H1 (cell line): ENCODE measurements at regions not wholly inside any gene's neighbourhood (a gene's known extent, or its start where the extent isn't known, plus 50 kb on each side); places are given as distances from the start of the nearest gene placed in this dataset.

Experiments used
- CTCF ChIA-PET: fragments of 300-600 bp; sonication (Branson Sonifier 250); formaldehyde crosslinking; loops from one replicate; lab custom pipeline; 2021; ENCODE audit not compliant: partially characterized antibody; lab: Charles Lee
- POLR2A ChIA-PET: fragments of 300-600 bp; sonication (Branson Sonifier 250); formaldehyde crosslinking; loops from one replicate; lab custom pipeline; 2021; ENCODE audit warnings: inconsistent platforms; ENCODE audit not compliant: partially characterized antibody; lab: Charles Lee
- DNase-seq, 2 experiments: peaks; one replicate each; pipeline versions ENCODE4 v3.0.0 to v3.0.0-alpha.2; 2010 to 2022; ENCODE audit warnings: low spot score in 2 of 2, low read depth in 1 of 2, mixed read lengths in 1 of 2
- FAIRE-seq: peaks from 2 replicates; lab custom pipeline; 2011; peaks lifted over from hg19 to GRCh38; lab: Jason Lieb, UNC
- H2AFZ ChIP-seq: 2 replicates; pipeline ENCODE4 v1.8.1; 2012; ENCODE audit warnings: low read length, inconsistent platforms
- H2AK5ac ChIP-seq: 2 replicates; pipeline ENCODE4 v1.6.1; 2013; ENCODE audit warnings: low read depth, low read length
- H2BK120ac ChIP-seq: replicated peaks from 2 replicates; pipeline ENCODE3; 2013; ENCODE audit warnings: low read depth, low read length, inconsistent platforms
- H2BK12ac ChIP-seq: 2 replicates; pipeline ENCODE4 v1.6.1; 2013; ENCODE audit warnings: low read depth, low read length
- H2BK15ac ChIP-seq: 2 replicates; pipeline ENCODE4 v1.6.1; 2013; ENCODE audit warnings: low read length
- H2BK20ac ChIP-seq: 2 replicates; pipeline ENCODE4 v1.6.1; 2013; ENCODE audit warnings: low read length
- H2BK5ac ChIP-seq: 2 replicates; pipeline ENCODE4 v1.6.1; 2013; ENCODE audit warnings: low read depth, low read length
- H3K14ac ChIP-seq: 2 replicates; pipeline ENCODE4 v1.6.1; 2013; ENCODE audit warnings: inconsistent platforms; ENCODE audit not compliant: insufficient read length
- H3K18ac ChIP-seq: 2 replicates; pipeline ENCODE4 v1.6.1; 2013; ENCODE audit warnings: low read length; ENCODE audit errors: extremely low read depth
- H3K23ac ChIP-seq: 2 replicates; pipeline ENCODE4 v1.6.1; 2013; ENCODE audit warnings: inconsistent platforms; ENCODE audit not compliant: insufficient read length
- H3K23me2 ChIP-seq: 2 replicates; pipeline ENCODE4 v1.6.1; 2013; ENCODE audit warnings: low read depth, low read length
- H3K27ac ChIP-seq: 2 replicates; pipeline ENCODE4 v1.6.1; 2011; ENCODE audit warnings: low read depth, low read length, inconsistent platforms
- H3K27me3 ChIP-seq, 4 experiments: replicated peaks in 1 of 4; 1 replicate in 1 of 4; 2 replicates in 3 of 4; pipeline versions ENCODE4 v1.6.1 to v1.8.1; 2011 to 2013; ENCODE audit warnings: low read length in 3 of 4, mild to moderate bottlenecking in 3 of 4, inconsistent platforms in 2 of 4, mixed read lengths in 2 of 4, moderate library complexity in 1 of 4; ENCODE audit not compliant: control insufficient read depth in 3 of 4, insufficient read depth in 3 of 4; ENCODE audit errors: extremely low read depth in 1 of 4
- H3K36me3 ChIP-seq, 4 experiments: 2 replicates each; pipeline versions ENCODE4 v1.6.1 to v1.8.1; 2011 to 2013; ENCODE audit warnings: mild to moderate bottlenecking in 4 of 4, low read length in 3 of 4, moderate library complexity in 2 of 4, control low read depth in 1 of 4, inconsistent platforms in 1 of 4; ENCODE audit not compliant: insufficient read depth in 4 of 4, control insufficient read depth in 2 of 4
- H3K4ac ChIP-seq: replicated peaks from 2 replicates; pipeline ENCODE3; 2013; ENCODE audit warnings: low read length, low read depth, mixed read lengths, inconsistent platforms; ENCODE audit not compliant: insufficient read length
- H3K4me1 ChIP-seq, 4 experiments: replicated peaks in 1 of 4; 1 replicate in 1 of 4; 2 replicates in 3 of 4; pipeline versions ENCODE4 v1.6.1 to v1.8.1; 2011 to 2013; ENCODE audit warnings: low read length in 3 of 4, inconsistent platforms in 2 of 4, mixed read lengths in 1 of 4; ENCODE audit not compliant: insufficient read depth in 4 of 4, control insufficient read depth in 3 of 4
- H3K4me2 ChIP-seq, 2 experiments: 2 replicates each; pipeline versions ENCODE4 v1.6.1 to v1.8.1; 2011 to 2013; ENCODE audit warnings: low read depth in 2 of 2, low read length in 2 of 2, control low read depth in 1 of 2, inconsistent platforms in 1 of 2, mild to moderate bottlenecking in 1 of 2; ENCODE audit not compliant: insufficient read depth in 1 of 2
- H3K4me3 ChIP-seq, 4 experiments: fragments of 200-600, 300-600 bp in 1 of 4; sonication (generic), shearing (Covaris generic), sonication (Bioruptor Twin) in 1 of 4; 2 replicates each; pipeline versions ENCODE4 v1.5.1 to v1.8.1; 2011 to 2016; ENCODE audit warnings: low read length in 4 of 4, low read depth in 3 of 4, control low read depth in 2 of 4, inconsistent platforms in 2 of 4, mild to moderate bottlenecking in 2 of 4, mixed read lengths in 1 of 4, moderate library complexity in 1 of 4; ENCODE audit not compliant: insufficient read depth in 2 of 4; ENCODE audit errors: extremely low read depth in 1 of 4
- H3K56ac ChIP-seq: replicated peaks from 2 replicates; pipeline ENCODE3; 2013; ENCODE audit warnings: low read depth, mild to moderate bottlenecking, mixed read lengths, low read length, inconsistent platforms; ENCODE audit not compliant: insufficient read length
- H3K79me1 ChIP-seq: 2 replicates; pipeline ENCODE4 v1.6.1; 2013; ENCODE audit warnings: low read depth, low read length, control low read depth
- H3K79me2 ChIP-seq, 2 experiments: 2 replicates each; pipeline versions ENCODE4 v1.6.1 to v1.8.1; 2012 to 2013; ENCODE audit warnings: low read length in 2 of 2, mild to moderate bottlenecking in 2 of 2, inconsistent platforms in 1 of 2; ENCODE audit not compliant: insufficient read depth in 2 of 2, control insufficient read depth in 1 of 2
- H3K9ac ChIP-seq, 4 experiments: replicated peaks in 1 of 4; 1 replicate in 1 of 4; 2 replicates in 3 of 4; pipeline versions ENCODE4 v1.6.1 to v1.8.1; 2011 to 2013; ENCODE audit warnings: low read depth in 3 of 4, low read length in 3 of 4, control low read depth in 2 of 4, mild to moderate bottlenecking in 2 of 4, moderate library complexity in 2 of 4, inconsistent platforms in 1 of 4; ENCODE audit errors: extremely low read depth in 1 of 4
- H3K9me3 ChIP-seq, 2 experiments: 2 replicates each; pipeline versions ENCODE4 v1.6.1 to v1.8.1; 2012 to 2013; ENCODE audit warnings: mild to moderate bottlenecking in 2 of 2, moderate library complexity in 2 of 2, control low read depth in 1 of 2, inconsistent platforms in 1 of 2, low read depth in 1 of 2, low read length in 1 of 2, mixed read lengths in 1 of 2; ENCODE audit not compliant: insufficient read depth in 2 of 2
- H4K20me1 ChIP-seq, 2 experiments: replicated peaks in 1 of 2; 2 replicates each; pipeline versions ENCODE3 to v1.8.1; 2011 to 2013; ENCODE audit warnings: inconsistent platforms in 2 of 2, low read length in 2 of 2, mild to moderate bottlenecking in 1 of 2; ENCODE audit not compliant: insufficient read depth in 2 of 2, control insufficient read depth in 1 of 2
- H4K5ac ChIP-seq: 2 replicates; pipeline ENCODE4 v1.6.1; 2013; ENCODE audit warnings: low read length, low read depth, mixed read lengths, inconsistent platforms; ENCODE audit not compliant: insufficient read length
- H4K8ac ChIP-seq: 2 replicates; pipeline ENCODE4 v1.8.0; 2013; ENCODE audit warnings: mild to moderate bottlenecking, moderate library complexity, low read length, inconsistent platforms; ENCODE audit not compliant: insufficient read depth; ENCODE audit errors: extremely low read depth
- H4K91ac ChIP-seq: replicated peaks from 2 replicates; pipeline ENCODE3; 2013; ENCODE audit warnings: low read length, mixed read lengths, inconsistent platforms; ENCODE audit not compliant: insufficient read length
- NANOG ChIP-seq: IDR thresholded peaks from 2 replicates; pipeline ENCODE4 v1.6.1; 2011; ENCODE audit warnings: low read length, low read depth, mild to moderate bottlenecking, inconsistent platforms; ENCODE audit not compliant: insufficient read depth, poor library complexity, severe bottlenecking
- RXRA ChIP-seq: IDR thresholded peaks from 2 replicates; pipeline ENCODE4 v1.6.1; 2011; ENCODE audit warnings: low read depth, mild to moderate bottlenecking, low read length, moderate library complexity; ENCODE audit not compliant: insufficient read depth
- SP2 ChIP-seq: IDR thresholded peaks from 2 replicates; pipeline ENCODE4 v1.6.1; 2012; ENCODE audit warnings: mild to moderate bottlenecking, low read length, inconsistent platforms
- WGBS, 2 experiments: shearing (Covaris generic) in 1 of 2; methylation state at CpG; one replicate each; pipeline versions ENCODE4 v1.1.6 to v1.1.7; 2013 to 2015; ENCODE audit warnings: low lambda C conversion rate in 2 of 2, mixed read lengths in 2 of 2, inconsistent platforms in 1 of 2, low coverage in 1 of 2, missing lambda C conversion rate in 1 of 2; ENCODE audit not compliant: insufficient replicate concordance in 2 of 2, insufficient coverage in 1 of 2, insufficient read length in 1 of 2; ENCODE audit errors: extremely low coverage in 1 of 2, missing lambda C conversion rate in 1 of 2; 5-methylcytosine and 5-hydroxymethylcytosine counted together
- TF ChIP-seq, protein P1 (sequence below), 3 experiments: IDR thresholded peaks; 1 replicate in 2 of 3; 2 replicates in 1 of 3; pipeline versions ENCODE4 v1.5.1 to v1.6.1; 2011; ENCODE audit warnings: low read length in 3 of 3, mild to moderate bottlenecking in 3 of 3, inconsistent platforms in 2 of 3, low read depth in 1 of 3, moderate library complexity in 1 of 3; ENCODE audit not compliant: insufficient read depth in 1 of 3; ENCODE audit errors: control extremely low read depth in 1 of 3

GRCh38 chr20:56926501-56926900 is 297.4 kb downstream of the TFAP2C start:
- Histone ChIP-seq H3K27ac (no peak overlapping the region), H3K4ac (no peak overlapping the region), H2AFZ (no peak overlapping the region), H3K56ac (no peak overlapping the region), H3K4me2 (peak overlapping the region in 1 of 2 experiments; percentile 79; a peak in 1 of 4 replicates), H4K8ac (no peak overlapping the region), H2BK20ac (no peak overlapping the region), H4K5ac (no peak overlapping the region), H3K4me1 (peaks cover 1 to 27% (median 17%) of the 10 kb centered on the region in 4 experiments; a peak in 6 of 7 replicates), H4K91ac (no peak overlapping the region), H4K20me1 (peaks cover 0 to 3% of the 10 kb centered on the region in 2 experiments), H3K4me3 (no peak overlapping the region), H2BK5ac (no peak overlapping the region), H2BK12ac (no peak overlapping the region), H3K36me3 (no peaks in the 10 kb centered on the region), H3K79me2 (no peaks in the 10 kb centered on the region), H2AK5ac (no peak overlapping the region), H3K14ac (no peak overlapping the region), H3K9ac (no peak overlapping the region), H3K79me1 (no peaks in the 10 kb centered on the region), H3K27me3 (peaks cover 17 to 50% (median 45%) of the 10 kb centered on the region in 4 experiments), H3K18ac (no peak overlapping the region), H2BK15ac (no peak overlapping the region), H3K23me2 (peaks cover 6% of the 10 kb centered on the region; the same call in 1 of the 2 replicates), H3K23ac (no peak overlapping the region), H3K9me3 (no peaks in the 10 kb centered on the region), H2BK120ac (no peak overlapping the region)
- ChIA-PET POLR2A (no interaction called here), CTCF (interaction anchor here (1.3 to 1.8 kb wide), 2 partner anchors 31 to 83 kb away, joined by 4 to 8 read pairs; no protein-coding TSS in a partner anchor)
- FAIRE-seq = no peak
- 56% methylated on average over 2 of the region's 2 CpGs; no CpG with 5 or more reads in 1 of the 2 experiments for WGBS, 2 experiments
- no peak for DNase-seq
- TF ChIP-seq, protein P1, sequence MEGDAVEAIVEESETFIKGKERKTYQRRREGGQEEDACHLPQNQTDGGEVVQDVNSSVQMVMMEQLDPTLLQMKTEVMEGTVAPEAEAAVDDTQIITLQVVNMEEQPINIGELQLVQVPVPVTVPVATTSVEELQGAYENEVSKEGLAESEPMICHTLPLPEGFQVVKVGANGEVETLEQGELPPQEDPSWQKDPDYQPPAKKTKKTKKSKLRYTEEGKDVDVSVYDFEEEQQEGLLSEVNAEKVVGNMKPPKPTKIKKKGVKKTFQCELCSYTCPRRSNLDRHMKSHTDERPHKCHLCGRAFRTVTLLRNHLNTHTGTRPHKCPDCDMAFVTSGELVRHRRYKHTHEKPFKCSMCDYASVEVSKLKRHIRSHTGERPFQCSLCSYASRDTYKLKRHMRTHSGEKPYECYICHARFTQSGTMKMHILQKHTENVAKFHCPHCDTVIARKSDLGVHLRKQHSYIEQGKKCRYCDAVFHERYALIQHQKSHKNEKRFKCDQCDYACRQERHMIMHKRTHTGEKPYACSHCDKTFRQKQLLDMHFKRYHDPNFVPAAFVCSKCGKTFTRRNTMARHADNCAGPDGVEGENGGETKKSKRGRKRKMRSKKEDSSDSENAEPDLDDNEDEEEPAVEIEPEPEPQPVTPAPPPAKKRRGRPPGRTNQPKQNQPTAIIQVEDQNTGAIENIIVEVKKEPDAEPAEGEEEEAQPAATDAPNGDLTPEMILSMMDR (IDR thresholded peaks at IDR 0.05; ENCODE audit: control extremely low read depth in 1 of 3, insufficient read depth in 1 of 3, low read depth in 1 of 3, low read length in 3 of 3) = no peak
- TF ChIP-seq SP2 (no peak), NANOG (no peak), RXRA (no peak)
